ENCODE measurements at regions not wholly inside any gene's neighbourhood (a gene's known extent, or its start where the extent isn't known, plus 50 kb on each side); places are given as distances from the start of the nearest gene placed in this dataset.

GRCh38 chr4:104727643-104728042 is 232.9 kb upstream of the CXXC4 start:
- Mint-ChIP-seq H3K9me3 (no peaks in the 10 kb centered on the region), H3K27me3 (ENCODE audit: low read depth) (no peaks in the 10 kb centered on the region), H3K4me3 (no peak overlapping the region), H3K36me3 (ENCODE audit: low read depth) (no peaks in the 10 kb centered on the region), H3K4me1 (ENCODE audit: low read depth) (no peaks in the 10 kb centered on the region), H3K27ac (no peak overlapping the region)

- no peaks in the 10 kb centered on the region for H3K36me3 Mint-ChIP-seq (ENCODE audit: low read depth)
- no peak overlapping the region for H3K27ac Mint-ChIP-seq
- H3K9me3 Mint-ChIP-seq, result no peaks in the 10 kb centered on the region
- no peaks in the 10 kb centered on the region for H3K4me1 Mint-ChIP-seq (ENCODE audit: low read depth)
- H3K27me3 Mint-ChIP-seq (ENCODE audit: low read depth), result no peaks in the 10 kb centered on the region
- H3K4me3 Mint-ChIP-seq, result no peak overlapping the region
Measured at GRCh38 chr4:104728380-104729122, 233.9 kb upstream of the CXXC4 start.

- Mint-ChIP-seq H3K27me3 (ENCODE audit: low read depth) (no peaks in the 10 kb centered on the region), H3K36me3 (ENCODE audit: low read depth) (no peaks in the 10 kb centered on the region), H3K27ac (no peak overlapping the region), H3K4me3 (no peak overlapping the region), H3K9me3 (no peaks in the 10 kb centered on the region), H3K4me1 (ENCODE audit: low read depth) (no peaks in the 10 kb centered on the region)
Measured at GRCh38 chr4:104732766-104733165, 238.1 kb upstream of the CXXC4 start.

GRCh38 chr4:104735174-104735573 is 240.5 kb upstream of the CXXC4 start:
- Mint-ChIP-seq H3K27me3 (ENCODE audit: low read depth) (no peaks in the 10 kb centered on the region), H3K9me3 (no peaks in the 10 kb centered on the region), H3K4me1 (ENCODE audit: low read depth) (no peaks in the 10 kb centered on the region), H3K27ac (no peak overlapping the region), H3K4me3 (no peak overlapping the region), H3K36me3 (ENCODE audit: low read depth) (no peaks in the 10 kb centered on the region)

GRCh38 chr4:104740161-104740560 is 245.5 kb upstream of the CXXC4 start:
- no peaks in the 10 kb centered on the region for H3K4me1 Mint-ChIP-seq (ENCODE audit: low read depth)
- no peak overlapping the region for H3K27ac Mint-ChIP-seq
- H3K4me3 Mint-ChIP-seq, result no peak overlapping the region
- no peaks in the 10 kb centered on the region for H3K9me3 Mint-ChIP-seq
- no peaks in the 10 kb centered on the region for H3K36me3 Mint-ChIP-seq (ENCODE audit: low read depth)
- no peaks in the 10 kb centered on the region for H3K27me3 Mint-ChIP-seq (ENCODE audit: low read depth)

GRCh38 chr4:104743215-104743653 is 248.5 kb upstream of the CXXC4 start:
- Mint-ChIP-seq H3K4me1 (ENCODE audit: low read depth) (no peaks in the 10 kb centered on the region), H3K27me3 (ENCODE audit: low read depth) (no peaks in the 10 kb centered on the region), H3K4me3 (no peak overlapping the region), H3K27ac (no peak overlapping the region), H3K9me3 (no peaks in the 10 kb centered on the region), H3K36me3 (ENCODE audit: low read depth) (no peaks in the 10 kb centered on the region)

GRCh38 chr4:104747635-104748034 is 252.9 kb upstream of the CXXC4 start:
- H3K27me3 Mint-ChIP-seq (ENCODE audit: low read depth), result no peaks in the 10 kb centered on the region
- peaks cover 2% of the 10 kb centered on the region for H3K4me1 Mint-ChIP-seq (ENCODE audit: low read depth)
- no peak overlapping the region for H3K27ac Mint-ChIP-seq
- H3K4me3 Mint-ChIP-seq, result no peak overlapping the region
- no peaks in the 10 kb centered on the region for H3K36me3 Mint-ChIP-seq (ENCODE audit: low read depth)
- no peaks in the 10 kb centered on the region for H3K9me3 Mint-ChIP-seq

- Mint-ChIP-seq H3K27ac (no peak overlapping the region), H3K36me3 (ENCODE audit: low read depth) (no peaks in the 10 kb centered on the region), H3K27me3 (ENCODE audit: low read depth) (no peaks in the 10 kb centered on the region), H3K4me1 (ENCODE audit: low read depth) (peaks cover 2% of the 10 kb centered on the region), H3K4me3 (no peak overlapping the region), H3K9me3 (no peaks in the 10 kb centered on the region)
Measured at GRCh38 chr4:104749062-104749461, 254.4 kb upstream of the CXXC4 start.

GRCh38 chr4:104750008-104750407 is 255.3 kb upstream of the CXXC4 start:
- H3K4me3 Mint-ChIP-seq, result no peak overlapping the region
- H3K36me3 Mint-ChIP-seq (ENCODE audit: low read depth), result no peaks in the 10 kb centered on the region
- H3K9me3 Mint-ChIP-seq, result no peaks in the 10 kb centered on the region
- no peaks in the 10 kb centered on the region for H3K27me3 Mint-ChIP-seq (ENCODE audit: low read depth)
- H3K27ac Mint-ChIP-seq, result no peak overlapping the region
- peaks cover 2% of the 10 kb centered on the region for H3K4me1 Mint-ChIP-seq (ENCODE audit: low read depth)

GRCh38 chr4:104751468-104751867 is 256.8 kb upstream of the CXXC4 start:
- Mint-ChIP-seq H3K4me1 (ENCODE audit: low read depth) (peaks cover 2% of the 10 kb centered on the region), H3K27ac (no peak overlapping the region), H3K27me3 (ENCODE audit: low read depth) (no peaks in the 10 kb centered on the region), H3K36me3 (ENCODE audit: low read depth) (no peaks in the 10 kb centered on the region), H3K9me3 (no peaks in the 10 kb centered on the region), H3K4me3 (no peak overlapping the region)

GRCh38 chr4:104752337-104752736 is 257.6 kb upstream of the CXXC4 start:
- H3K9me3 Mint-ChIP-seq, result no peaks in the 10 kb centered on the region
- H3K36me3 Mint-ChIP-seq (ENCODE audit: low read depth), result no peaks in the 10 kb centered on the region
- peaks cover 2% of the 10 kb centered on the region for H3K4me1 Mint-ChIP-seq (ENCODE audit: low read depth)
- H3K27me3 Mint-ChIP-seq (ENCODE audit: low read depth), result no peaks in the 10 kb centered on the region
- H3K4me3 Mint-ChIP-seq, result no peak overlapping the region
- H3K27ac Mint-ChIP-seq, result no peak overlapping the region

GRCh38 chr4:104756837-104757236 is 262.1 kb upstream of the CXXC4 start:
- H3K4me3 Mint-ChIP-seq, result no peak overlapping the region
- no peak overlapping the region for H3K27ac Mint-ChIP-seq
- H3K4me1 Mint-ChIP-seq (ENCODE audit: low read depth), result no peaks in the 10 kb centered on the region
- H3K27me3 Mint-ChIP-seq (ENCODE audit: low read depth), result no peaks in the 10 kb centered on the region
- H3K9me3 Mint-ChIP-seq, result no peaks in the 10 kb centered on the region
- no peaks in the 10 kb centered on the region for H3K36me3 Mint-ChIP-seq (ENCODE audit: low read depth)

GRCh38 chr4:104758574-104758973 is 263.9 kb upstream of the CXXC4 start:
- no peaks in the 10 kb centered on the region for H3K9me3 Mint-ChIP-seq
- H3K27me3 Mint-ChIP-seq (ENCODE audit: low read depth), result no peaks in the 10 kb centered on the region
- H3K36me3 Mint-ChIP-seq (ENCODE audit: low read depth), result no peaks in the 10 kb centered on the region
- H3K27ac Mint-ChIP-seq, result no peak overlapping the region
- no peaks in the 10 kb centered on the region for H3K4me1 Mint-ChIP-seq (ENCODE audit: low read depth)
- no peak overlapping the region for H3K4me3 Mint-ChIP-seq

- no peak overlapping the region for H3K27ac Mint-ChIP-seq
- H3K4me3 Mint-ChIP-seq, result no peak overlapping the region
- H3K4me1 Mint-ChIP-seq (ENCODE audit: low read depth), result no peaks in the 10 kb centered on the region
- H3K9me3 Mint-ChIP-seq, result no peaks in the 10 kb centered on the region
- no peaks in the 10 kb centered on the region for H3K27me3 Mint-ChIP-seq (ENCODE audit: low read depth)
- H3K36me3 Mint-ChIP-seq (ENCODE audit: low read depth), result no peaks in the 10 kb centered on the region
Measured at GRCh38 chr4:104763554-104764222, 269.0 kb upstream of the CXXC4 start.

- Mint-ChIP-seq H3K9me3 (no peaks in the 10 kb centered on the region), H3K4me1 (ENCODE audit: low read depth) (no peaks in the 10 kb centered on the region), H3K27me3 (ENCODE audit: low read depth) (no peaks in the 10 kb centered on the region), H3K27ac (no peak overlapping the region), H3K36me3 (ENCODE audit: low read depth) (no peaks in the 10 kb centered on the region), H3K4me3 (no peak overlapping the region)
Measured at GRCh38 chr4:104766676-104767075, 272.0 kb upstream of the CXXC4 start.
